SK-N-SH (cell line): ENCODE measurements at regions not wholly inside any gene's neighbourhood (a gene's known extent, or its start where the extent isn't known, plus 50 kb on each side); places are given as distances from the start of the nearest gene placed in this dataset.

ENCODE experiments used
- EP300 ChIP-seq, 2 experiments: IDR thresholded peaks; 2 replicates each; pipeline versions ENCODE4 v1.4.0 to v1.6.1; 2012; ENCODE audit warnings: borderline replicate concordance in 1 of 2, low read depth in 1 of 2, low read length in 1 of 2
- FOXM1 ChIP-seq: IDR thresholded peaks from 2 replicates; pipeline ENCODE4 v1.4.0; 2012; ENCODE audit warnings: low read depth, mild to moderate bottlenecking
- MXI1 ChIP-seq: IDR thresholded peaks from 2 replicates; pipeline ENCODE4 v1.6.1; 2012; ENCODE audit warnings: mild to moderate bottlenecking, low read depth, low read length, improper control_type of control experiment
- POLR2AphosphoS5 ChIP-seq: IDR thresholded peaks from 2 replicates; pipeline ENCODE4 v1.6.1; 2012; ENCODE audit warnings: low read depth, low read length
- RAD21 ChIP-seq: IDR thresholded peaks from 2 replicates; pipeline ENCODE4 v1.6.1; 2012; ENCODE audit warnings: mild to moderate bottlenecking, low read length
- SMC3 ChIP-seq: IDR thresholded peaks from 2 replicates; pipeline ENCODE4 v1.6.1; 2012; ENCODE audit warnings: low read depth, low read length, improper control_type of control experiment
- TAF1 ChIP-seq: IDR thresholded peaks from 2 replicates; pipeline ENCODE4 v1.6.1; 2012; ENCODE audit warnings: low read depth, mild to moderate bottlenecking, low read length, moderate library complexity, borderline replicate concordance
- USF2 ChIP-seq: fragments of 150-350 bp; IDR thresholded peaks from 2 replicates; pipeline ENCODE4 v1.6.1; 2017; ENCODE audit warnings: antibody characterized with exemption, low read length, low read depth, borderline replicate concordance
- TF ChIP-seq, protein P1 (sequence below): fragments of 200-600 bp; sonication (generic); IDR thresholded peaks from 2 replicates; pipeline ENCODE4 v1.6.1; 2017; ENCODE audit warnings: antibody characterized with exemption, mild to moderate bottlenecking, moderate library complexity
- TF ChIP-seq, protein P2 (sequence below): fragments of 150-350 bp; IDR thresholded peaks from 2 replicates; pipeline ENCODE4 v1.6.1; 2016; ENCODE audit warnings: mild to moderate bottlenecking, low read depth, low read length

DNA sequence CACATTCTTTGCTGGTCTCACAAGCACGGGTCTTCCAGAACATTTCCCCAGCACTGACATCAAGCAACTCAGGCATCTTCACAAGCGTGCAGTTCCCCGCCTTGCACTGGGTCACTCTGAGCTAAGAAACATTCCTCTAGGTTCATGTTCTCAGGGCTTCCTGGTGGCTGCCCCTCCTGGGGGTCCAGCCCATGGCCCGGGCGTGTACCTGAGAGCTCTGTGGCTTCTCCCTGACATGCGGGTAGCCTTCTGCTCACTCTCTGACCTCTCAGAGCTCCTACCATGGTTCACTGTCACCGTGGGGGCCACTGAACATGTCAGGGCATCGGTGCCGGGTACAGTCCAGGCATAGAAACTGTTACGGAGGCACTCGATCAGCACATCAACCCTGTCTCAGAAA, 87.5 kb downstream of the OLFM1 start:
- TF ChIP-seq SMC3 (no peak), POLR2AphosphoS5 (no peak), USF2 (no peak), FOXM1 (no peak), TAF1 (no peak), MXI1 (no peak), EP300 (IDR thresholded peaks at IDR 0.05; ENCODE audit: borderline replicate concordance in 1 of 2, low read depth in 1 of 2, low read length in 1 of 2) (no peak), RAD21 (no peak)
- TF ChIP-seq, protein P1, sequence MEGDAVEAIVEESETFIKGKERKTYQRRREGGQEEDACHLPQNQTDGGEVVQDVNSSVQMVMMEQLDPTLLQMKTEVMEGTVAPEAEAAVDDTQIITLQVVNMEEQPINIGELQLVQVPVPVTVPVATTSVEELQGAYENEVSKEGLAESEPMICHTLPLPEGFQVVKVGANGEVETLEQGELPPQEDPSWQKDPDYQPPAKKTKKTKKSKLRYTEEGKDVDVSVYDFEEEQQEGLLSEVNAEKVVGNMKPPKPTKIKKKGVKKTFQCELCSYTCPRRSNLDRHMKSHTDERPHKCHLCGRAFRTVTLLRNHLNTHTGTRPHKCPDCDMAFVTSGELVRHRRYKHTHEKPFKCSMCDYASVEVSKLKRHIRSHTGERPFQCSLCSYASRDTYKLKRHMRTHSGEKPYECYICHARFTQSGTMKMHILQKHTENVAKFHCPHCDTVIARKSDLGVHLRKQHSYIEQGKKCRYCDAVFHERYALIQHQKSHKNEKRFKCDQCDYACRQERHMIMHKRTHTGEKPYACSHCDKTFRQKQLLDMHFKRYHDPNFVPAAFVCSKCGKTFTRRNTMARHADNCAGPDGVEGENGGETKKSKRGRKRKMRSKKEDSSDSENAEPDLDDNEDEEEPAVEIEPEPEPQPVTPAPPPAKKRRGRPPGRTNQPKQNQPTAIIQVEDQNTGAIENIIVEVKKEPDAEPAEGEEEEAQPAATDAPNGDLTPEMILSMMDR = no peak
- TF ChIP-seq, protein P2, sequence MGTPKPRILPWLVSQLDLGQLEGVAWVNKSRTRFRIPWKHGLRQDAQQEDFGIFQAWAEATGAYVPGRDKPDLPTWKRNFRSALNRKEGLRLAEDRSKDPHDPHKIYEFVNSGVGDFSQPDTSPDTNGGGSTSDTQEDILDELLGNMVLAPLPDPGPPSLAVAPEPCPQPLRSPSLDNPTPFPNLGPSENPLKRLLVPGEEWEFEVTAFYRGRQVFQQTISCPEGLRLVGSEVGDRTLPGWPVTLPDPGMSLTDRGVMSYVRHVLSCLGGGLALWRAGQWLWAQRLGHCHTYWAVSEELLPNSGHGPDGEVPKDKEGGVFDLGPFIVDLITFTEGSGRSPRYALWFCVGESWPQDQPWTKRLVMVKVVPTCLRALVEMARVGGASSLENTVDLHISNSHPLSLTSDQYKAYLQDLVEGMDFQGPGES = no peak
